ENCODE measurements at regions not wholly inside any gene's neighbourhood (a gene's known extent, or its start where the extent isn't known, plus 50 kb on each side); places are given as distances from the start of the nearest gene placed in this dataset.
A peak's percentile ranks its signal among the peaks of the same experiment; 100 is the strongest.
"Not testable (repeated sequence)": the region's sequence is repeated elsewhere in the genome, so short reads cannot be mapped to it uniquely, and the experiment has no call there.

DNA sequence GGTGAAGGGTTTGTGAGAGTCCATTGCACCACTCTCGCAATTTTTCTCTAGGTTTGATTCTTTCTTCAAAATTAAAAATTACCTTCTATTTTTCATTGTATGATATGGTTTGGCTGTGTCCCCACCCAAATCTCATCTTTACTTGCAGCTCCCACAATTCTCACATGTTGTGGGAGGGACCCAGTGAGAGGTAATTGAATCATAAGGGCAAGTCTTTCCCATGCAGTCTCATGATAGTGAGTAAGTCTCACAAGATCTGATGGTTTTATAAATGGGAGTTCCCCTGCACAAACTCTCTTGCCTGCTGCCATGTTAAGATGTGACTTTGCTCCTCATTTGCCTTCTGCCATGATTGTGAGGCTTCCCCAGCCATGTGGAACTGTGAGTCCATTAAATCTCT is 711.2 kb upstream of the AUTS2 start:
- DNase-seq = not testable (repeated sequence)

GRCh38 chr7:68888971-68889385 is 709.3 kb upstream of the AUTS2 start:
- no peak for DNase-seq

- DNase-seq = no peak
Observed at GRCh38 chr7:68892236-68892635, 706.0 kb upstream of the AUTS2 start.

- no peak for DNase-seq
Observed at GRCh38 chr7:68893411-68893810, 704.9 kb upstream of the AUTS2 start.

DNA sequence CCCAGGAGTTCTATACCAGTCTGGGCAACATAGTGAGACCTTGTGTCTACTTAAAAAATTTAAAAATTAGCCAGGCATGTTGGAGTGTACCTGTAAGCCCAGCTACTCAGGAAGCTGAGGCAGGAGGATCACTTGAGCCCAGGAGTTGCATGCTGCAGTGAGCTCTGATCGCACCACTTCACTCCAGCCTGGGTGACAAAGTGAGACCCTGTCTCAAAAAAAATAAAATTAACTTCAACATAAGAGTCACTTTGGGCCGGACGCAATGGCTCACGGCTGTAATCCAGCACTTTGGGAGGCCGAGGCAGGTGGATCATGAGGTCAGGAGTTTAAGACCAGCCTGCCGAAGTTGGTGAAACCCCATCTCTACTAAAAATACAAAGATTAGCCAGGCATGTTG is 699.1 kb upstream of the AUTS2 start:
- not testable (repeated sequence) for DNase-seq

GRCh38 chr7:68900096-68900495 is 698.2 kb upstream of the AUTS2 start:
- no peak for DNase-seq

GRCh38 chr7:68904630-68905029 is 693.6 kb upstream of the AUTS2 start:
- no peak for DNase-seq

- no peak for DNase-seq
Observed at GRCh38 chr7:68911754-68912153, 686.5 kb upstream of the AUTS2 start.

DNA sequence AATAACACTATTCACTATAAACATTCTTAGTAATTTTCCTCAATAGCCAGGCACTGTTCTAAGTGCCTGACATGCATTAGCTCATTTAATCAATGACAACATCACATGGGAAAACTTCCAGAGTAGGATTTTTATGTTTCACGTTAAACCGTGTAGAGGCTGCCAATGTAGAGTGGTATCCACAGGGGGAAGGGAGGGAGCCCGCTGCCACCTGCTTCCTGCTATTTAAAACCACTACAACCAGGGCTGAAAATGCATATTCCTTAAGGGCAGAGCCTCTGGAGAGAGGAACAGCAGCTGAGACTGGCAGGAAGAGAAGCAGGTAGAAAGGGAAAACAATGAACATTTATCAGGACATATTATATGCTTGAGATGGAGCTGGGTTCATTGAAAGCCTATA is 684.3 kb upstream of the AUTS2 start:
- DNase-seq = no peak

DNA sequence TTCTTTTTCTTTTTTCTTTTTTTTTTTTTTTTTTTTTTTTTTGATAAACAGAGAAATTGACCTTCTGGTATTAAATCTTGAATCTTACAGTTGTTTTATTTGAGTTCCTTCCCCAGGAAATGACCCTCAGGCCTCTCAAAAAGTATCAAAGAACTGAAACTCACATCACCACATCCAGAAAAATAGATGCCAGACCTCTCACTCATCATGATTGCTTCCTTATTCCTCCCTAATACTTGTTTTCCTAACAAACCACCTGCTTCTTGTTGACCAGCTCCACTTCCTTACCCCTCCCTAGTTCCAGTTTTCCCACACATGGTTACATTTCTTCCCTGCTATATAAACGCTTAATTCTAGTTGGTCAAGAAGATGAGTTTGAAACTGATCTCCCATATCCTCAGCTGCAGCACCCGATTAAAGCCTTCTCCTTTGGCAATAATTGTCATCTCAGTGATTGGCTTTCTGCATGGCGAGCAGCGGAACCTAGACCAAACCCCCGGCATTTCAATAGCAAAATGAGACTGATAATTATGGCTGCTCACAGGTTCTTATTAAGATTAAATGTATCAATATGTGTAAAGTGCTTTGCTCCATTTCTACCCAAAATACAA is 681.1 kb upstream of the AUTS2 start:
- DNase-seq = no peak

- DNase-seq = no peak
Observed at GRCh38 chr7:68918621-68919020, 679.7 kb upstream of the AUTS2 start.

GRCh38 chr7:68922850-68923249 is 675.4 kb upstream of the AUTS2 start:
- no peak for DNase-seq

GRCh38 chr7:68925241-68925640 is 673.0 kb upstream of the AUTS2 start:
- no peak for DNase-seq

DNA sequence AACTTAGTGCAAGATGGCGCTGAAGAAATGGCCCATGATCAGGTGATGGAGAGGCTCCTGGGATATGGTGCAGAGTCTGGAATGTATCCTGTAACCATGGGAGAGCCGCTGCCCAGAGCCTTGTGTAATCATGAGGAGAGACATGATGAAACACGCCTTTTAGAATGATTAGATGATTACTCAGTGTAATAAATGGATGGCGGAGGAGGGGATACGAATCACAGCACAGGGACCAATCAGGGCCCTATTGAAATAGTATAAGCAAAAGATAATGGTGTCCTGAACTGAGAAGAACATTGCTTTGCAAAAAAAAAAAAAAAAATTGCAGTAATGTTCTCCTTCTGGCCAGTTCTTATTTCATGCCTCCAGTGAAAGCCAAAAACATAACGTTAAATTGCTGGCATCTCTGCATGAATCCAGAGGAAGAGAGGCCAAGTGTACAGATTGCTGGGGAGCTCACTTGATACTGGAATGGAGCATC is 668.5 kb upstream of the AUTS2 start:
- peak in 1 of 2 experiments; percentile 9 for DNase-seq

DNA sequence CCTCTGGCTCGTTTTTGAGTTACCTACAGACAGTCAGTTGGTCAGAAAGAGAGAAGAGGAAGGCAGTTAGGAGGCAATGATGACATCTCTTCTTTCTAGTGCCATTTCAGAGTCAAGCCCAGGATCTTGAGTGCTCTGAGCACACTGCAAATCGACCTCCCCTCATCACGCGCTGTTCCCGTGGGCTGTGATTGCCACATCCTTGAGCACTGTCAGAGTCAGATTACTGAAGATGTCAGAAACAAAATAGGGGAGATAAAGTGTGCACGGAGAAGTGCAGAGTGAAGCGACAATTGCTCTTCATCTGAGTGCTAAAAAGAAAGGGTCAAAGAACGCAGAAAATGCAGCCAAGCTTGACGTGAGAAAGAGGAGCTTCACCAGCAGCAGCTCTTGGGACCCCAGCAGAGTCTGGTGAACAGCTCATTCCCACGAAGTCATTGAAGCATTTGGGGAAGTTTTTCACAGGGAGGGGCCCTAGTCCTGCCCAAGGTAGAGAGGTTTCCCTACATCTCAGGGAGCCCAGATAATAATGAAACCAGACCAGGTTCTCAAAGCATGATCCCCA is 661.7 kb upstream of the AUTS2 start:
- no peak for DNase-seq

DNA sequence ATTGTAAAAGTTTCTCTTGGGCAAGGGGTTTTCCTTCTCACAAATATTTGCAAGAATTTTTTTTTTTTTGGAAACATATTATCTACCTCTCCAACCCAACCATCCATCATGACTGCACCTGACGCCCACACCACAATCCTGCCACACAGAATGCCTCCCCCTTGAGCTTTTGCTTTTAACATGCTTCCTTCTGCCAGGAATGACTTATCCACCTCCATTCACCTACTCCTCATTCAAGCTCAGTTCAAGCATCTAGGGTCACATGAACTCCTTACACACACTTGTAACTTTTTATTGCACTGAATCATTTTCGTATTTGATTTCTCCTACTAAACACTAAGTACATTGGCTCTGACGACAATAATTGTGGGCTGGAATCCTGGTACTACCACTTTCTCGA is 660.1 kb upstream of the AUTS2 start:
- DNase-seq = no peak

GRCh38 chr7:68943786-68944185 is 654.5 kb upstream of the AUTS2 start:
- DNase-seq = no peak

- no peak for DNase-seq
Observed at GRCh38 chr7:68955656-68956055, 642.6 kb upstream of the AUTS2 start.

DNA sequence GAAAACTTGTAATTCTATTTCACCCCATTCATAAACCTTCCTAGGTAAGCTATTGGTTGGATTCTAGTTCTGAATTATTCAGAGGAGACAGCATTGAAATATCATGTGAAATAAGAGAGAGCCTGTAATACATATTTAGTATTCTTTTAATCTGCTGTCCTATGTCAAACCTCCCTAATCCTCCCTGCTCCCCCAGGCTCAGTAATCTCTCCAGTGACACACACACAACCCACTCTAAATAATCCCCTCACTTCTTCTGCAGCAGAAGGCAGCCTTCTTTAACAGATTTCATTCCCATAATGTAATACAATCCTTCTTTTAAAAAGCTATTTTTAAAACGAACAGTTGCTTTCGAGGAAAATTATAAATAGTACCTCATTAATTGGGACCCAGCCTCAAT is 639.7 kb upstream of the AUTS2 start:
- DNase-seq = no peak

GRCh38 chr7:68963552-68963951 is 634.7 kb upstream of the AUTS2 start:
- no peak for DNase-seq

- DNase-seq = no peak
Observed at GRCh38 chr7:68964060-68964459, 634.2 kb upstream of the AUTS2 start.

DNA sequence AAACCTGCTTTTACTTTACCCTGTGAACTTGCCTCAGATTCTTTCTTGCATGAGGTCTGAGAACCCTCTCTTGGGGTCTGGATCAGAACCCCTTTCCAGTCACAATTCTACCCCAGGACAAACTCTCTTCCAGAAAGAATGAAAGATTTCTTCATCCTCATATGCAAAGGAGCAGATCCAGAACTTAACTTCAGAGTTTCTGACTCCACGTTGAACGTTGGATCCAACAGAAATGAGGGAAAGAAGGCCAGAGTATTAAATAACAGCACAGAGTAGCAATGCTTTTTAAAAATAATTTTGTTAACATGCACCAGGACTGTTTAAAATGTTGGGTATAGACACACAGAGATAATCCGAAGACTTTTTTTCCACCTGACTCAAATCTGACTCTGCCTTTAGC is 632.9 kb upstream of the AUTS2 start:
- no peak for DNase-seq

DNA sequence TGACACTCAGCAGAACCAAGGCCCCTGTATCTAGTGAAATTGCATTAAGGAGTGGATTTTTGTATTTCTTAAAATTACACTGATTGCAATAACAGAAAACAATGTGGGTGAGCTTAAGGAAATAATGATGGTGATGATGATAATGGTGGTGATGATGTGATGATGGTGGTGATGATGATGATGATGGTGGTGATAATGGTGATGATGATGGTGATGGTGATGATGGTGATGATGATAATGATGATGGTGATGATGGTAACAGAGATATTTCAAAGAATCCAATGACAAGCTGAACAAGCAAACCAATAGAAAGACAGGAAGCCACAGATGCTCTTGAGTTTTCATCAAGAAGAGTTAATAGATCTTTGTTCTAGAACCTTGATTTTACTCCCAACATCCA is 630.7 kb upstream of the AUTS2 start:
- DNase-seq = no peak

DNA sequence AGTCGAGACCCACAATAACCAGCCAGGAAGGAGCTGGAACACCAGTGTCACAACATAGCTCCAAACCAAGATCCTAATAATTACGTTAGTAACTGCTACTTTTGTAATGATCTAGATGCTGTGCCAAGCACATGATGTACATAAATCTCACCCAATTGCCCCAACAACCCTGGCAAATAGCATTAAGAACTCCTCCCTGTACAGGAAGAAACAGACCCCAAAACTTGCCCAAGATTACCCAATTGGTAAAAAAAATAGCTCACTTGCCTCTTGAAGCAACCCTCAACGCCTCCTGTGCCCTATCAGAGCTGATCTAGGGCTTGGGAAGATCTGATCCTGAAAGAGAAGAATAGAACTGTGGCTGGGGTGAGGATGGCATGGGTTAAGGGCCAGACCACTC is 628.7 kb upstream of the AUTS2 start:
- no peak for DNase-seq
